HL-60 (cell line): ENCODE measurements at regions not wholly inside any gene's neighbourhood (a gene's known extent, or its start where the extent isn't known, plus 50 kb on each side); places are given as distances from the start of the nearest gene placed in this dataset.

Source experiments
- DNase-seq, 2 experiments: peaks; one replicate each; pipeline ENCODE4 v3.0.0-alpha.2; 2010 to 2020; ENCODE audit warnings: low read depth in 1 of 2, low spot score in 1 of 2
- H3K27ac ChIP-seq: fragments of 250-450 bp; sonication (Bioruptor Pico); replicated peaks from 2 replicates; pipeline ENCODE4 v1.5.1; 2020; ENCODE audit warnings: mild to moderate bottlenecking, moderate library complexity
- H3K27me3 ChIP-seq: fragments of 250-450 bp; sonication (Bioruptor Pico); 2 replicates; pipeline ENCODE4 v1.5.1; 2021; ENCODE audit warnings: mild to moderate bottlenecking, moderate library complexity; ENCODE audit not compliant: insufficient read depth, poor library complexity, severe bottlenecking
- H3K4me3 ChIP-seq: replicated peaks from 2 replicates; pipeline ENCODE4 v1.5.1; 2011; ENCODE audit warnings: mild to moderate bottlenecking, control low read depth, low read length; ENCODE audit not compliant: insufficient read depth
- CTCF ChIP-seq: IDR thresholded peaks from one replicate; pipeline ENCODE4 v1.5.1; 2011; ENCODE audit warnings: low read length, control low read depth, inconsistent platforms; ENCODE audit not compliant: insufficient read depth
- GABPA ChIP-seq: IDR thresholded peaks from 2 replicates; pipeline ENCODE4 v1.6.1; 2012; ENCODE audit warnings: low read depth
- POLR2AphosphoS5 ChIP-seq: IDR thresholded peaks from 2 replicates; pipeline ENCODE4 v1.6.1; 2012; ENCODE audit warnings: low read depth
- REST ChIP-seq: IDR thresholded peaks from 2 replicates; pipeline ENCODE4 v1.6.1; 2012; ENCODE audit warnings: low read depth; ENCODE audit not compliant: insufficient replicate concordance
- SPI1 ChIP-seq: IDR thresholded peaks from 2 replicates; pipeline ENCODE4 v1.6.1; 2012; ENCODE audit warnings: low read depth, mild to moderate bottlenecking, borderline replicate concordance

DNA sequence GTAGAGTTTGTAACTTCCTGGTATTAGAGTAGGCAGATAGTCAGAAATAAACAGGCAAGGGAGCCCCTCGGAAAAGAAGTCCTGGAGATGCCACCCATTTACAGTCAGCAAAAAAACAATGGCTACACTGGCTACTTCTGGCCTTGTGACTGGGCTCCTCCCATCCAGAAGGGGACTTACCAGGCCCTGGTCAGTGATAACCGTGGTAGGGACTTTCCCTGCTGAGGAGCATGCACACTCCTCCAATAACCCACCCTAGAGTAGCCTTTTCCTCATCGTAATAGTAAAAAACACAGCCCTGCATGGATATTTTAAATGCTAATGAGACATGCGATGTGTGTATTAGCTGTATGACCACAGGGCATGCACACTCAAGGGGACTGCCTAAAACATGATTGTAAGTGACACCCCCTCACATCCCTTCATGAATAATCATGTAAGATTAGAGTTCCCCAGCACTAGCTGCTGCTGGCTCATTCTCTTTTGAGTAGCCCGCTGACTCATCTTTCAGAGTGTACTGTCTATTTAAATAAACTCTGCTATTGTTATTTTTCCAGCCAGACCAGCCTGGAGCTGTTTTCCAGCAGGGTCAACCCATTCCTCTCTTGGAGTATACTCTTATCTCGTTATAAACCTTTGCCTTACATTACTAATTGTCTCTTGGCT, 413.8 kb upstream of the TMTC1 start:
- H3K27ac ChIP-seq: no peak overlapping the region
- H3K27me3 ChIP-seq: peaks cover 2% of the 10 kb centered on the region
- no peak for TF ChIP-seq REST
- no peak for TF ChIP-seq POLR2AphosphoS5
- no peak for DNase-seq
- no peak overlapping the region for H3K4me3 ChIP-seq

GRCh38 chr12:30191696-30192455, 408.1 kb upstream of the TMTC1 start:
- no peak for TF ChIP-seq REST
- TF ChIP-seq SPI1: no peak
- TF ChIP-seq GABPA: no peak
- no peak for DNase-seq
- Histone ChIP-seq H3K4me3 (no peak overlapping the region), H3K27ac (no peak overlapping the region), H3K27me3 (peaks cover 2% of the 10 kb centered on the region)

- TF ChIP-seq POLR2AphosphoS5: no peak
- no peak for DNase-seq
- no peaks in the 10 kb centered on the region for H3K27me3 ChIP-seq
Observed at GRCh38 chr12:30188602-30189326, 405.0 kb upstream of the TMTC1 start.

DNA sequence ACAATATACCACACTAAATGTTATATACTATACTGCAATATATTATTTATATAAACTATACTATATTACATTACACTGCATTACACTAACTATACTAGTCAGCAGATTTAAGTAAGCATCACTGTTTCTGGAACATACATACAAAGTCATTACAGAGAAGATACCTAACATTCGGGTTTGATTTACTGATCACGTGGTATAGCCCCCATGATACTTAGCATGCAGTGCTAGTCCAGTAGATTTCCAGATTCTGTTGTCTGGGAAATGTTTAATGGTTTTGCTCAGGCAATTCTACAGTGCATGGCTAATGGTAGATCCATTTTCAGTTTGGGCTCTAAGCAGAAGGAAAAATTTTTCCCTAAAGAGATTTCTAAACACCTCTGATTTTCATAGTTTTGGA, 403.7 kb upstream of the TMTC1 start:
- DNase-seq: no peak
- no peaks in the 10 kb centered on the region for H3K27me3 ChIP-seq
- TF ChIP-seq REST (no peak), POLR2AphosphoS5 (no peak), GABPA (no peak), SPI1 (no peak), CTCF (no peak)
- H3K27ac ChIP-seq: no peak overlapping the region
- no peak overlapping the region for H3K4me3 ChIP-seq

More at GRCh38 chr12:30188602-30189326, 405.0 kb upstream of the TMTC1 start:
- Histone ChIP-seq H3K4me3 (no peak overlapping the region), H3K27ac (no peak overlapping the region)
